Adrenal gland (tissue), 9 donors: ENCODE measurements at regions not wholly inside any gene's neighbourhood (a gene's known extent, or its start where the extent isn't known, plus 50 kb on each side); places are given as distances from the start of the nearest gene placed in this dataset.

Source experiments
- DNase-seq, 7 donors: peaks; one replicate each; pipeline ENCODE4 v3.0.0-alpha.2; 2019 to 2020
- H3K27ac ChIP-seq, 5 donors: fragments of 200-600 bp; sonication (generic) in 4 of 5; 1 replicate in 3 of 5; 2 replicates in 2 of 5; pipeline versions ENCODE4 v1.5.1 to v1.8.0; 2016 to 2020; ENCODE audit warnings: mild to moderate bottlenecking in 1 of 5
- H3K27me3 ChIP-seq: fragments of 200-600 bp; 2 replicates; pipeline ENCODE4 v1.8.0; 2021
- H3K36me3 ChIP-seq, 2 donors: fragments of 200-600 bp; replicated peaks in 1 of 2; 1 replicate in 1 of 2; 2 replicates in 1 of 2; pipeline versions ENCODE4 v1.5.1 to v1.8.0; 2018 to 2022
- H3K4me1 ChIP-seq, 2 donors: fragments of 200-600 bp; replicated peaks in 1 of 2; 1 replicate in 1 of 2; 2 replicates in 1 of 2; pipeline versions ENCODE4 v1.5.1 to v1.8.0; 2018 to 2021
- H3K4me3 ChIP-seq, 4 donors: fragments of 200-600 bp; sonication (generic) in 3 of 4; one replicate each; pipeline ENCODE4 v1.5.1; 2016 to 2018
- H3K9me3 ChIP-seq, 3 donors: fragments of 200-600 bp; sonication (generic) in 1 of 3; replicated peaks in 1 of 3; 1 replicate in 2 of 3; 2 replicates in 1 of 3; pipeline versions ENCODE4 v1.5.1 to v1.8.0; 2016 to 2021
- POLR2A ChIP-seq, 2 donors: fragments of 450-650 bp; IDR thresholded peaks; one replicate each; pipeline ENCODE4 v1.6.1; 2017; ENCODE audit warnings: antibody characterized with exemption in 2 of 2, mild to moderate bottlenecking in 2 of 2, moderate library complexity in 1 of 2
- WGBS, 4 donors: extraction: QIAGEN DNeasy Blood & Tissue Kit in 2 of 4; methylation state at CpG; one replicate each; pipeline versions ENCODE4 v1.1.5 to v1.1.7; 2013 to 2017; 5-methylcytosine and 5-hydroxymethylcytosine counted together
- intact Hi-C, 2 donors: fragments of 100-400 bp; cut with DNase I; formaldehyde crosslinking; loops; one replicate each; pipeline versions ENCODE4 v1.14.1 to v1.15.0; 2022 to 2023
- TF ChIP-seq, protein P1 (sequence below), 6 experiments: fragments of 450-650 bp in 4 of 6; fragments of 200-600 bp in 2 of 6; sonication (generic) in 1 of 6; IDR thresholded peaks; 1 replicate in 5 of 6; 2 replicates in 1 of 6; pipeline versions ENCODE4 v1.5.1 to v1.8.0; 2016 to 2021; ENCODE audit warnings: antibody characterized with exemption in 6 of 6, mild to moderate bottlenecking in 2 of 6, moderate library complexity in 1 of 6
- donor health status: healthy with polysubstance abuse.
- donor health status: Bipolar disorder and iron deficiency.
- donor health status: DM: yes; HTN: yes; CAD: no.
- donor health status: DM: no; HTN: no; CAD: no.
- donor health status: DM: no; HTN: no; CAD: no.

DNA sequence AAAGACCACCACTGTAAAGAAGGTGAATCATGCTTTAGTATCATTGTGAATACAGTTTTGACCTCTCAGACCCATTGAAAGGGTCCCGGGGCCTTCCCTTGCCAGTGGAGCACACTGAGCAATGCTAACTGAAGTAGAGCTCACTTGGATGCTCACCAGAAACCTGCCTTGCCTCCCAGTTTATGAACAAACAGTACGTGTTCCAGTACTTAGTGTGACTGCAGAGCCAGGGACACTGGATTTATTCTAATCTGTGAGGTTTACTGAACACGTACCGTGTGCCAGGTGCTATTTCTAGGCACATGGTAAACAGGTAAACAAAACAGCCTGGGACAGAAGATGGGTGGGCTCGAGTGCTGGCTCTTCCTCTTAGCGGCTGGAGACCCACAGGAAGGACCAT, 79.6 kb downstream of the FOXL1 start:
- no peaks in the 10 kb centered on the region for H3K4me1 ChIP-seq
- DNase-seq, result no peak
- WGBS, 4 donors, result 71 to 88% (median 77%) methylated on average over 6 of the region's 6 CpGs
- H3K27ac ChIP-seq, result no peak overlapping the region
- no peak overlapping the region for H3K4me3 ChIP-seq
- intact Hi-C loops, result no loop called here
- H3K36me3 ChIP-seq, result no peaks in the 10 kb centered on the region
- no peak for TF ChIP-seq POLR2A (IDR thresholded peaks at IDR 0.05)
- no peaks in the 10 kb centered on the region for H3K9me3 ChIP-seq
- no peaks in the 10 kb centered on the region for H3K27me3 ChIP-seq

DNA sequence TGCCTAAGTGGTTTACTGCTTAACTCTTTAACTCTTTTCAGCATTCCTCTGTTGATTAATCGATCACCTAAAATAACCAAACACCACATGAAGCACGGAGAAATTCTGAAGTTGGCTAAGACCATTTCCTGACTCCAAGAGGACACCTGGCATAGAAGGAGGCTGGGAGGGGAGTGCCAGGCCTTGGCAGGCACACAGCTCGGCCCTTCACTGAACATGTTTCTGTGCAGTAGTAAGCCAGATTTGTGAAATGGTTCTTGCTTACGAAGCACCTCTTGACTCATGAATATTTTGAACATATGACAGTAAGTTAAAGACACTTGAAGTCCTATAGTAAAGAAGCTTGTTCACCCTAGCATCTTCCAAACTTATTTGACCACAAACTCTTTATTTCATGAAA, 82.3 kb downstream of the FOXL1 start:
- TF ChIP-seq, protein P1, sequence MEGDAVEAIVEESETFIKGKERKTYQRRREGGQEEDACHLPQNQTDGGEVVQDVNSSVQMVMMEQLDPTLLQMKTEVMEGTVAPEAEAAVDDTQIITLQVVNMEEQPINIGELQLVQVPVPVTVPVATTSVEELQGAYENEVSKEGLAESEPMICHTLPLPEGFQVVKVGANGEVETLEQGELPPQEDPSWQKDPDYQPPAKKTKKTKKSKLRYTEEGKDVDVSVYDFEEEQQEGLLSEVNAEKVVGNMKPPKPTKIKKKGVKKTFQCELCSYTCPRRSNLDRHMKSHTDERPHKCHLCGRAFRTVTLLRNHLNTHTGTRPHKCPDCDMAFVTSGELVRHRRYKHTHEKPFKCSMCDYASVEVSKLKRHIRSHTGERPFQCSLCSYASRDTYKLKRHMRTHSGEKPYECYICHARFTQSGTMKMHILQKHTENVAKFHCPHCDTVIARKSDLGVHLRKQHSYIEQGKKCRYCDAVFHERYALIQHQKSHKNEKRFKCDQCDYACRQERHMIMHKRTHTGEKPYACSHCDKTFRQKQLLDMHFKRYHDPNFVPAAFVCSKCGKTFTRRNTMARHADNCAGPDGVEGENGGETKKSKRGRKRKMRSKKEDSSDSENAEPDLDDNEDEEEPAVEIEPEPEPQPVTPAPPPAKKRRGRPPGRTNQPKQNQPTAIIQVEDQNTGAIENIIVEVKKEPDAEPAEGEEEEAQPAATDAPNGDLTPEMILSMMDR (IDR thresholded peaks at IDR 0.05), result no peak
- no peak for TF ChIP-seq POLR2A (IDR thresholded peaks at IDR 0.05)
- Histone ChIP-seq H3K27ac (no peak overlapping the region), H3K36me3 (no peaks in the 10 kb centered on the region), H3K9me3 (no peaks in the 10 kb centered on the region), H3K27me3 (no peaks in the 10 kb centered on the region), H3K4me3 (no peak overlapping the region), H3K4me1 (no peaks in the 10 kb centered on the region)
- no peak for DNase-seq
- intact Hi-C loops, result no loop called here
- 79 to 91% (median 83%) methylated on average over 4 of the region's 4 CpGs for WGBS, 4 donors

DNA sequence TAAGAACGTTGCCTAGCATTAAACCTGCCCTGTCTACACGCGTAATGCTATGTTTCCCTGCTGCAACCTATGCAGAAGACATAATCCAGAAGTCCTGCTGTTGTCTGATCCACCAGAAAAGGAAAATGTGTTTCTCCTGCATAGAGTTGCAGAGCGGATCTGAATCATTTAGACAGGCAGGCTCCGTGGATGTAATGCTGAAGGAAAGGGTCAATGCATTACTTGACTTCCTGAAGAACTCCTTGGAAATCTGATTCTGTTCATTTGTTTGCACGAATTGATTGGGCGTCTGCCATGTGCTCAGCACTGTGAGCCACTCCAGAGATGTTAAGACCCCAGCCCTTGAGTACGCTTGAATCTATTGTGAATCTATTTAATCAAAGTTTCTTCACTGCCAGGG, 83.4 kb downstream of the FOXL1 start:
- DNase-seq, result no peak
- intact Hi-C loops, result no loop called here
- Histone ChIP-seq H3K27me3 (no peaks in the 10 kb centered on the region), H3K4me1 (no peaks in the 10 kb centered on the region), H3K27ac (no peak overlapping the region), H3K9me3 (no peaks in the 10 kb centered on the region), H3K4me3 (no peak overlapping the region), H3K36me3 (no peaks in the 10 kb centered on the region)
- TF ChIP-seq POLR2A (IDR thresholded peaks at IDR 0.05), result no peak
- TF ChIP-seq, protein P1 (IDR thresholded peaks at IDR 0.05), result no peak
- WGBS, 4 donors, result 45 to 51% (median 49%) methylated on average over 8 of the region's 8 CpGs

DNA sequence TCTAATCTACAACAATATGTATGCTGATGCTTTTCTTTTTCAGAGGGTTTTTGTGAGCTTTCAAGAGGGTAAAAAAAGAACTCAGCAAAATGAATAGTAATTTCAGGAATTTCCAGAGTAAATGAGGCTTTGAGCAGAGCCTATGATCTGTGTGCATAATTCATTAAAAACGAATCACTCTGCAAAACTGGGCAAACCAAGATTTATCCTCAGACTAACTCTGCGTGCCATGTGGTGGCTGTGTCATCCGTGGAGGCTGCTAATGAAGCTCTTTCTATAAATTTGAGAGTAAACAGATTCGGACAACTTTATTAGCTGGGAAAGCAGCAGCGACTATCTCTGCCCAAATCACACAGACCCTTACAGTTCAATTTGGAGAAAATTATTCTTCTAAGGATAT, 83.8 kb downstream of the FOXL1 start:
- intact Hi-C loops, result no loop called here
- Histone ChIP-seq H3K9me3 (no peaks in the 10 kb centered on the region), H3K27me3 (no peaks in the 10 kb centered on the region), H3K36me3 (no peaks in the 10 kb centered on the region), H3K4me1 (no peaks in the 10 kb centered on the region), H3K27ac (no peak overlapping the region), H3K4me3 (no peak overlapping the region)
- TF ChIP-seq POLR2A (IDR thresholded peaks at IDR 0.05), result no peak
- TF ChIP-seq, protein P1 (IDR thresholded peaks at IDR 0.05), result no peak
- WGBS, 4 donors, result 48 to 61% (median 59%) methylated on average over 4 to 5 of the region's 5 CpGs
- no peak for DNase-seq

DNA sequence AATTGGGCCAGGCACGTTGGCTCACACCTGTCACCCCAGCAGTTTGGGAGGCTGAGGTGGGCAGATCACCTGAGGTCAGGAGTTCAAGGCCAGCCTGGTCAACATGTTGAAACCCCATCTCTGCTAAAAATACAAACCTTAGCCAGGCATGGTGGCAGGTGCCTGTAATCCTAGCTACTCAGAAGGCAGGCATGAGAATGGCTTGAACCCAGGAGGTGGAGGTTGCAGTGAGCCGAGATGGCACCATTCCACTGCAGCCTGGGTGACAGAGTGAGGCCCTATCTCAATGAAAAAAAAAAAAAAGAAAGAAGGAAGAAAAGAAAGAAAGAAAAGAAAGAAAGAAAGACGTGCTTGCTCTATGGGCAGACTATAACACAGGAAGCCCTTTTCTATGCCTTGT, 84.4 kb downstream of the FOXL1 start:
- intact Hi-C loops, result no loop called here
- WGBS, 4 donors, result 68 to 78% (median 73%) methylated on average over 3 of the region's 3 CpGs

More for the DNA sequence above, 84.4 kb downstream of the FOXL1 start:
- no peaks in the 10 kb centered on the region for H3K9me3 ChIP-seq
- no peaks in the 10 kb centered on the region for H3K27me3 ChIP-seq
- no peaks in the 10 kb centered on the region for H3K36me3 ChIP-seq
- no peak overlapping the region for H3K4me3 ChIP-seq
- TF ChIP-seq, protein P1 (IDR thresholded peaks at IDR 0.05), result no peak
- TF ChIP-seq POLR2A (IDR thresholded peaks at IDR 0.05), result no peak
- DNase-seq, result no peak
- no peaks in the 10 kb centered on the region for H3K4me1 ChIP-seq
- H3K27ac ChIP-seq, result no peak overlapping the region
